Left renal cortex interstitium (tissue), 4 donors: ENCODE measurements at regions not wholly inside any gene's neighbourhood (a gene's known extent, or its start where the extent isn't known, plus 50 kb on each side); places are given as distances from the start of the nearest gene placed in this dataset.
A peak's percentile ranks its signal among the peaks of the same experiment; 100 is the strongest.

ENCODE experiments used
- DNase-seq, 4 donors: peaks; one replicate each; pipeline ENCODE4 v3.0.0-alpha.2; 2013; ENCODE audit warnings: low read depth in 4 of 4, low spot score in 2 of 4, missing footprints in 1 of 4

GRCh38 chr5:155941340-155941739 is 385.6 kb upstream of the SGCD start:
- no peak for DNase-seq

- peak in 3 of 4 donors; percentile 13 to 44 (median 18) for DNase-seq
These were observed 383.2 kb upstream of the SGCD start for GRCh38 chr5:155943516-155944407.

- DNase-seq, result no peak
These were observed 379.4 kb upstream of the SGCD start for GRCh38 chr5:155947394-155948062.

DNA sequence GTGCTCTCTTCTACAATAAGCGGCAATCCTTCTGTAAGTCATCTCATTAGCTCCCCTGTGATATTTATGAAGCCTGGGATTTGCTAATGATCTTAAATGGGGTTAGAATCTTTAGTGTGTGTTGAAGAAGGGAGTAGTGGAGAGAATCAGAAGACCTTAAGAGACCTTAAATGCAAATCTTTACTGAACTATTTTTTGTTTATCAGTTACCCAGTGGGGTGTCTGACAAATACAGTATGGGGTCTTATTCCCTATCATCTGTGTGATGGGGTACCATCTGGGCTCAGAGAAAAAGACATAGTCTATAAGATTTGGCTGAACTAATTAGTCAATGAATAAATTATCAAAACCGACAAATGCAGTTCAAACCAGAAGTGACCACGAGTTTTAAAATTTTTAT is 378.4 kb upstream of the SGCD start:
- DNase-seq, result no peak

DNA sequence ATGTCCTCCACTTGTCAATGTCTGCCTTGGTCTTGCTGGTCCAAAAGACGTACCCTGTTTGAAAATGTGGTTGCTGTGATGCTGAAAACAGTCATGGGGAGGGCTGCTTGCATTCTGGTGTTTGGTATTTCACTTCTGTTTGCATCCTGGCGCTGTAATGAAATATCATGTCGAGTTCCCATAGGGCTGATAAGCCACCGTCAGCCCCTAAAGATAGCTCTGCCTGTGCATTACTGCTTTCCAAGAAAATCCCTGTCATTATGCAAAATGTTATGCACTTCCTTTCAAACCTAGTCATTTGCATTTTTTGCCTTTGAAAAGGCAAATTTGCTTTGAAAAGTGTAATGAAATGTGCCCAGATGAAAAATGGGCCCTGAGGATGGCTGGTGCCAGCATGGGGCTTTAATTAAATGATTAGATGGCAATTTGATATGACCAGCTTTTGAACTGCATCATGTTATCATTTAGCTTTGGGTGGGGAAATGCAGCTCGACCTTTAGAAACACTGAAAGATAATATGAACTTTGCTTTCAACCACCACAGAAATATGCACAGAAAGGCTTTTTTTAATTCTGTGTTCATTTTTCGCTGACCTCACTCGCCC is 374.4 kb upstream of the SGCD start:
- DNase-seq, result no peak

GRCh38 chr5:155953335-155953734 is 373.6 kb upstream of the SGCD start:
- no peak for DNase-seq

- DNase-seq, result no peak
These were observed 372.1 kb upstream of the SGCD start for GRCh38 chr5:155954701-155955445.

- DNase-seq, result no peak
These were observed 369.1 kb upstream of the SGCD start for GRCh38 chr5:155957884-155958283.

- DNase-seq, result no peak
These were observed 367.9 kb upstream of the SGCD start for GRCh38 chr5:155959082-155959481.

- DNase-seq, result no peak
These were observed 366.8 kb upstream of the SGCD start for GRCh38 chr5:155960177-155960576.

- no peak for DNase-seq
These were observed 357.4 kb upstream of the SGCD start for GRCh38 chr5:155969537-155969936.

GRCh38 chr5:155974369-155974768 is 352.6 kb upstream of the SGCD start:
- no peak for DNase-seq

GRCh38 chr5:155978850-155979249 is 348.1 kb upstream of the SGCD start:
- no peak for DNase-seq

DNA sequence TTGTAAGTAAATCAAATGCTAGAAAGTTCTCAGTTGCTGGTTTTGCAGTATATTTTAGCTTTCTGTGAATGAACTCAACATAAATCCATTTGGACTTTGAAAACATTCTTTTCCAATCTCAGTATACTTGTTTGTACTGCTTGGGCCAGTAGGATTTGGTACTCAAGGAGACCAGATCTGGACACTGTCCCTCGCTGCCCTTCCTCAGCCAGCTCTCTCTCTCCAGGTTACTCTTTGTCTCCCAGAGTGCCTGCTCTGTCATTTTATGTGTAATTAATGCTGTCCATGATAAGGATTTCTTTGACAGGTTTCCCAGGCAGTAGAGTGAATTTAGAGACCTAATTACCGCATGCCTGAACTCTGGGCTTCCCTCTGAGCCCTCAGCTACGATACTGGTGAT is 344.6 kb upstream of the SGCD start:
- no peak for DNase-seq

DNA sequence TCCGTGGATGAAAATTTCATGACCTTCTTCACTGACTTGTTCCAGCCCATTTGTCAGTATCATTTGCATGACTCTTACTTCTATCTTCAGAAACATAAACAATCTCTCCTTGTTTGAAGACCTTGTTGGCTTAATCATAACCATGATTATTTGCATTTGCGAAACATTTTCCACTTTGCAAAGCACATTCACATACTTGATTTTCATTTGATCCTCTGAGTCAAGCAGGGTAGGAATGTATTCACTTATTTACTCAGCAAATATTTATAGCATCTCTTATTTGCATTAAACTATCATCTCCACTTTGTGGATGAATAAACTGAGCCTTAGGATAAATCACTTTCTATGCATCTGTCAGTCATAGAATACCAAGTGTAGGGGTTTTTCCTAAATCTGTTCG is 343.0 kb upstream of the SGCD start:
- DNase-seq, result no peak

DNA sequence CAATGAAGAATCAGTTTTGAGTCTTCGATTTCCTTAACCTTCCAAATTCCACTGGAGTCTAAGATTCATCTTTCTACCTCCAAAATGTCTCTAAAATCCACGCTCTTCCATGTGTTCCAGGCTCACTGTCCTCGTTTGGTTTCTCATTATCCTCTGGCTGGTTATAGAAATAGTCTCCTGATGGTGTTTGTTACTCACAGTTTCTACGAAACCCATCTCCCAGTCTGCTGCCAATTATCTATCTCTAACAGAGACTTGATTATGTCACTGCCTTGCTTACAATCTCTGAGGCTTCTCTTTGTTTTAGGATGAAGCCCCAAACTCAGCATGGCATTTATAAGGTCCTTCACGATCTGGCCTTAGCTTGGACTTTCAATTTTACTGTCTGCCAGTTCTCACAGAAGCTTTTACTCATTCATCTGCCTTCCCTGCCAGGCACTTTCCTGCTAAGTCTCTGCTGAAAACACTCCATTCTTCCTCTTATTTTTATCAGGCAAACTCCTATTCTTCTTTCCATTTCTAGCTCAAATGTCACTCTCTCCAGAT is 339.6 kb upstream of the SGCD start:
- no peak for DNase-seq

DNA sequence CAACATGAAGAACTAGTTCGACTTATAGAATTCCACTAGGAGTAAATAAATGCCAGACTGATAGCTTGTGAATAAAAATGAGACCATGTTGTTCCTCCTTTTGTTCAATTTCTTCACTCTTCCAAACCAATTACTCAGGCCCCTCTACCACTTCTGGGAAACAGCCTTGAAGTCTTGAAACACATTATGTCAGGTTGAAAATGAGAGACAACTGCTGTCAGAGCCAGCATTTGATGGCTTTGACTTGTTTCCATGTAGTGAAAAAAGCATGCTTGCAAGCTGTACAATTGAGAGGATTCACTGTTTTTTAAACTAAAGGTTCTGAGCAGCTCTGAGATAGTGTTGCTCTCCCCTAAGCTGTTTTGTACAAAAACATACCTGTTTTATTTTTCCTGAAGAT is 337.1 kb upstream of the SGCD start:
- DNase-seq, result no peak

DNA sequence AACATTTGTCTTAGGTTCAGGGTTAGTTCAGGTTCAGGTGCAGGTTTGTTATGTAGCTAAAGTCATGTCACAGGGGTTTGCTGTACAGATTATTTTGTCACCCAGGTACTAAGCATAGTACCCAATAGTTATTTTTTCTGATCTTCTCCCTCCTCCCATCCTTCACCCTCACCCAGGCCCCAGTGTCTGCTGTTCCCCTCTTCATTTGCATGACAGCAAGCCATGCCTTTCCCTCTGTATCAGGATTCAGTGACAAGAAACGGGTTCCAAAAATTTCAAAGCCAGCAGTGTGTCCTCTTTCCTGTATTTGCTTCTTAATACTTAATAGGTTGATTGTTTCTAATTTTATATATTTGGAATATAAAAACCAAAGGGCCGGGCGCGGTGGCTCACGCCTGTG is 330.8 kb upstream of the SGCD start:
- DNase-seq, result no peak

DNA sequence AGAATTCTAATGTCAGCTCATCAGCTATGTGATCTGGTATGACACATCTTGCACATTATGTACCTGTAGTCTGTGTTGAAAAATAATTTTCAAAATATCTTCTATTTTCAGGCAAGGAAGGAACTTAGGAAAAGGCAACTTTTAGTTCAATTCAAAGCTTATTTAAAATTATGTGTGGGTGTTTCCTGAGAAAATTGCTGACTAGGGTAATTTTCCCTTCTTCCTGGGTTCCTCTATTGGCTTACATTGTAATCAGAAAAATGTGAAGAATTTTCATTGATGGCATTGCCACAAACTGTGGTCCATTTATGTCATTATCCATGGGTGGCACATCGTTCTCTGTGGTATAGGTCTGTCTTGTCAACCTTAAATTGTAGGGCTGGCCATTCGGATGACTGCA is 328.7 kb upstream of the SGCD start:
- no peak for DNase-seq

- DNase-seq, result no peak
These were observed 326.8 kb upstream of the SGCD start for GRCh38 chr5:156000115-156000514.

DNA sequence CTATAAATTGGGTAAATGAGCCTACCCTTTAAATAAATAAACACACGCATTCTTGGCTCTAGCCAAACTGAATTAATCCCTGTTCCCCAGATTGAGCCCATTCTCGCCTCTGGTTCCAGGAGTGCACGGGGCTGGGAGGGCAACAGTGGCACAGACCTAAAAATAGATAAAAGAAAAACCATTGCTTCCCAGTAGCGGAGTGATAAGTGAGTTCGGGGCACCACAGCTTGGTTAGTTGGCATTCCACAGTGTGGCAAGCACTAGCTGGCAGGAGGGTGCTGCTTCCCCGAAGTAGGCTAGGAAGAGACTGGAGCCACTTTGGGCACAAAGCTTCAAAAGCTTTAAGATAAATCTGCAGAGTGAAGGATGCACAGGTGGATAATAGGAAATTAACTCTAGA is 322.2 kb upstream of the SGCD start:
- DNase-seq, result no peak
